ENCODE measurements at regions not wholly inside any gene's neighbourhood (a gene's known extent, or its start where the extent isn't known, plus 50 kb on each side); places are given as distances from the start of the nearest gene placed in this dataset.

GRCh38 chr5:15031180-15031579, 159.6 kb upstream of the ANKH start:
- TF ChIP-seq CTCF (IDR thresholded peaks at IDR 0.05; ENCODE audit: control insufficient read depth, insufficient read depth, low read depth, low read length, missing control alignments) = no peak
- no peak overlapping the region for H3K4me3 ChIP-seq (ENCODE audit: control insufficient read depth, low read depth, low read length)
- DNase-seq (ENCODE audit: low read depth) = no peak

- no peak for DNase-seq (ENCODE audit: low read depth)
- no peak overlapping the region for H3K4me3 ChIP-seq (ENCODE audit: control insufficient read depth, low read depth, low read length)
Measured at GRCh38 chr5:15027764-15028163, 156.2 kb upstream of the ANKH start.

GRCh38 chr5:15026944-15027343, 155.4 kb upstream of the ANKH start:
- no peak for DNase-seq (ENCODE audit: low read depth)
- TF ChIP-seq CTCF (IDR thresholded peaks at IDR 0.05; ENCODE audit: control insufficient read depth, insufficient read depth, low read depth, low read length, missing control alignments) = no peak
- no peak overlapping the region for H3K4me3 ChIP-seq (ENCODE audit: control insufficient read depth, low read depth, low read length)

More at GRCh38 chr5:15027764-15028163, 156.2 kb upstream of the ANKH start:
- no peak for TF ChIP-seq CTCF (IDR thresholded peaks at IDR 0.05; ENCODE audit: control insufficient read depth, insufficient read depth, low read depth, low read length, missing control alignments)

GRCh38 chr5:15026011-15026893, 154.7 kb upstream of the ANKH start:
- H3K4me3 ChIP-seq (ENCODE audit: control insufficient read depth, low read depth, low read length) = no peak overlapping the region
- DNase-seq (ENCODE audit: low read depth) = no peak
- no peak for TF ChIP-seq CTCF (IDR thresholded peaks at IDR 0.05; ENCODE audit: control insufficient read depth, insufficient read depth, low read depth, low read length, missing control alignments)

GRCh38 chr5:15023846-15024245, 152.3 kb upstream of the ANKH start:
- no peak overlapping the region for H3K4me3 ChIP-seq (ENCODE audit: control insufficient read depth, low read depth, low read length)

GRCh38 chr5:15023266-15023665, 151.7 kb upstream of the ANKH start:
- no peak for TF ChIP-seq CTCF (IDR thresholded peaks at IDR 0.05; ENCODE audit: control insufficient read depth, insufficient read depth, low read depth, low read length, missing control alignments)
- no peak for DNase-seq (ENCODE audit: low read depth)
- no peak overlapping the region for H3K4me3 ChIP-seq (ENCODE audit: control insufficient read depth, low read depth, low read length)

More at GRCh38 chr5:15023846-15024245, 152.3 kb upstream of the ANKH start:
- no peak for DNase-seq (ENCODE audit: low read depth)
- no peak for TF ChIP-seq CTCF (IDR thresholded peaks at IDR 0.05; ENCODE audit: control insufficient read depth, insufficient read depth, low read depth, low read length, missing control alignments)

Data from AG09309 (cell line).